Nephron progenitor cell (in vitro differentiated cells): ENCODE measurements at regions not wholly inside any gene's neighbourhood (a gene's known extent, or its start where the extent isn't known, plus 50 kb on each side); places are given as distances from the start of the nearest gene placed in this dataset.

Experiments used
- DNase-seq: peaks from one replicate; pipeline ENCODE4 v3.0.0; 2021
- H3K27ac Mint-ChIP-seq: 2 replicates; pipeline ENCODE4 v1.8.0; 2021; ENCODE audit warnings: mild to moderate bottlenecking, moderate library complexity, mixed read lengths
- H3K27me3 Mint-ChIP-seq: 2 replicates; pipeline ENCODE4 v1.8.0; 2021; ENCODE audit warnings: mild to moderate bottlenecking, low read depth, mixed read lengths; ENCODE audit not compliant: poor library complexity
- H3K36me3 Mint-ChIP-seq: 2 replicates; pipeline ENCODE4 v1.8.0; 2021; ENCODE audit warnings: low read depth, mixed read lengths
- H3K4me1 Mint-ChIP-seq: 2 replicates; pipeline ENCODE4 v1.8.0; 2021; ENCODE audit warnings: mixed read lengths
- H3K4me3 Mint-ChIP-seq: 2 replicates; pipeline ENCODE4 v1.8.0; 2021; ENCODE audit warnings: mild to moderate bottlenecking, moderate library complexity, mixed read lengths
- H3K9me3 Mint-ChIP-seq: 2 replicates; pipeline ENCODE4 v1.8.0; 2021; ENCODE audit warnings: mild to moderate bottlenecking, moderate library complexity, mixed read lengths
- TF ChIP-seq, protein P1 (sequence below): fragments of 200-600 bp; sonication (generic); IDR thresholded peaks from 2 replicates; pipeline ENCODE4 v1.5.0; 2021; ENCODE audit warnings: antibody characterized with exemption

DNA sequence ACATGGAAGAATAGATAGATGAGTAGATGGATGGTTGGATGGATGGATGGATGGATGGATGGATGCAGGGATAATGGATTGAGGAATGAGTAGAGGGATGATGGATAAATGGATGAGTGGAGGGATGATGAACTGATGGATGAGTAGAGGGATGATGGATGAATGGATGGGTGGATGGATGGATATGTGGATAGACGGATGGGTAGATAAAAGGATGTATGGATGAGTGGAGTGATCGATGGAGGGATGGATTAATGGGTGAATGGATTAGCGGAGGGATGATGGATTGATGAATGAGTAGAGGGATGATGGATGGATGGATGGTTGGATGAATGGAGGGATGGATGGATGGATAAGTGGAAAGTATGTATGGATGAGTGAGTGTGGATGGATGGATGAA is 533.2 kb downstream of the RFC3 start:
- H3K27ac Mint-ChIP-seq = no peak overlapping the region
- H3K4me3 Mint-ChIP-seq = no peak overlapping the region
- no peaks in the 10 kb centered on the region for H3K36me3 Mint-ChIP-seq
- H3K4me1 Mint-ChIP-seq = no peaks in the 10 kb centered on the region
- TF ChIP-seq, protein P1, sequence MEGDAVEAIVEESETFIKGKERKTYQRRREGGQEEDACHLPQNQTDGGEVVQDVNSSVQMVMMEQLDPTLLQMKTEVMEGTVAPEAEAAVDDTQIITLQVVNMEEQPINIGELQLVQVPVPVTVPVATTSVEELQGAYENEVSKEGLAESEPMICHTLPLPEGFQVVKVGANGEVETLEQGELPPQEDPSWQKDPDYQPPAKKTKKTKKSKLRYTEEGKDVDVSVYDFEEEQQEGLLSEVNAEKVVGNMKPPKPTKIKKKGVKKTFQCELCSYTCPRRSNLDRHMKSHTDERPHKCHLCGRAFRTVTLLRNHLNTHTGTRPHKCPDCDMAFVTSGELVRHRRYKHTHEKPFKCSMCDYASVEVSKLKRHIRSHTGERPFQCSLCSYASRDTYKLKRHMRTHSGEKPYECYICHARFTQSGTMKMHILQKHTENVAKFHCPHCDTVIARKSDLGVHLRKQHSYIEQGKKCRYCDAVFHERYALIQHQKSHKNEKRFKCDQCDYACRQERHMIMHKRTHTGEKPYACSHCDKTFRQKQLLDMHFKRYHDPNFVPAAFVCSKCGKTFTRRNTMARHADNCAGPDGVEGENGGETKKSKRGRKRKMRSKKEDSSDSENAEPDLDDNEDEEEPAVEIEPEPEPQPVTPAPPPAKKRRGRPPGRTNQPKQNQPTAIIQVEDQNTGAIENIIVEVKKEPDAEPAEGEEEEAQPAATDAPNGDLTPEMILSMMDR = no peak
- DNase-seq = no peak
- peaks cover 6% of the 10 kb centered on the region for H3K27me3 Mint-ChIP-seq
- peaks cover under 1% of the 10 kb centered on the region for H3K9me3 Mint-ChIP-seq

DNA sequence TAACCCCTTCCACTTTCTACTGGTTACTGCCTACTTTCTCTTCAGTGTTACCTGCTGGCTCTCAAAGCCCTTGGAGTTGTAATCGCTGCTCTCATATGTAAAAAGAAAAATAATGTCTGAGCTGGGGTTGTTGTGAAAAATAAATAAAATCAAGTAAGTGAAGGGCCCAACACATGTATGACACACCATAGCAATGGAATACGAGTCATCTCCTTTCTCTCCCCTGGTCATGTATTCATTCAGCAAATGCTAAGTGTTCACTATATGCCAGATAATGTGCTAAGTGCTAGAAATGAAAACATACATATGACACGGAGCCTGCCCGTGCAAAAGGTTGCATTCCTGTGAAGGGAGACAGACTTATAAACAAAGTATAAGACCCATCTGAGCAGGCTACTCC is 535.0 kb downstream of the RFC3 start:
- no peak for DNase-seq
- peaks cover 6% of the 10 kb centered on the region for H3K27me3 Mint-ChIP-seq
- no peaks in the 10 kb centered on the region for H3K36me3 Mint-ChIP-seq
- no peak overlapping the region for H3K27ac Mint-ChIP-seq
- H3K4me1 Mint-ChIP-seq = peaks cover 8% of the 10 kb centered on the region
- H3K4me3 Mint-ChIP-seq = no peak overlapping the region
- TF ChIP-seq, protein P1 = no peak
- peaks cover 5% of the 10 kb centered on the region for H3K9me3 Mint-ChIP-seq

DNA sequence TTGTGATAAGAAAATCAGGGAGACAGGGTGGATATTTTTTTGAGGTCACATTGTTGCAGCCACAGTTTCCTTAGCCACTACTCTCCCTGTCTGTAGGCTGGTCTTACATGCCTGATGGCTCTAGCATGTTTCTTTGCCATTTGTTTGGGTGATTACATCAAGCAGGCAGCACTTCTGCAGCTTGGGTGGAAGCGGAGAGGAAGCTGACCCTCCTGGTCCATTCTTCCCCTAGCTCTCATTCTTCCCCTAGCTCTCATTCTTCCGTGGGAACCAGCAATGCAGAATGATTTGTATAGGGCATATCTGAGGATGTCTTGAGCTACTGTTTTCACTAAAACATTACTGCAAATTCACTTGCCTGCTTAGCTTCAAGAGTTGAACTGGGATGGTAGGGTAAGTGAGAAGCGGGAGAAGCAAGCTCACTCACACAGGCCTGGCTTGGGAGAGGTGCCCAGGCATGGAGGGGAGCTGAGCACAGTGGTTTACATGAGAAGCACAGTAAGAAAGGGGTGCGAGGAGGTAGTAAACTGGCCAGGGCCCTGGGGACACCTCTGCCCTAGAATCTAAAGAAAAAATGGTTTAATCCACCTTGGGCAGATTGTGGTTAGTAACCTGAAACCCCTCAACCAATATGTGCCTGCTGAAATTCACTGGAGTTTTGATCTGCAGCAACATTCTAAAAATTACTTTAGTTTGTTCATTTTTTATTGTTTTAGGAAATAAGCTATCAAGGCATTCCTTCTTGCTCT is 538.9 kb downstream of the RFC3 start:
- Mint-ChIP-seq H3K9me3 (peaks cover 8% of the 10 kb centered on the region), H3K36me3 (no peaks in the 10 kb centered on the region), H3K27ac (no peak overlapping the region), H3K4me3 (no peak overlapping the region), H3K27me3 (peaks cover 3% of the 10 kb centered on the region), H3K4me1 (peaks cover 8% of the 10 kb centered on the region)
- TF ChIP-seq, protein P1 = no peak
- no peak for DNase-seq

DNA sequence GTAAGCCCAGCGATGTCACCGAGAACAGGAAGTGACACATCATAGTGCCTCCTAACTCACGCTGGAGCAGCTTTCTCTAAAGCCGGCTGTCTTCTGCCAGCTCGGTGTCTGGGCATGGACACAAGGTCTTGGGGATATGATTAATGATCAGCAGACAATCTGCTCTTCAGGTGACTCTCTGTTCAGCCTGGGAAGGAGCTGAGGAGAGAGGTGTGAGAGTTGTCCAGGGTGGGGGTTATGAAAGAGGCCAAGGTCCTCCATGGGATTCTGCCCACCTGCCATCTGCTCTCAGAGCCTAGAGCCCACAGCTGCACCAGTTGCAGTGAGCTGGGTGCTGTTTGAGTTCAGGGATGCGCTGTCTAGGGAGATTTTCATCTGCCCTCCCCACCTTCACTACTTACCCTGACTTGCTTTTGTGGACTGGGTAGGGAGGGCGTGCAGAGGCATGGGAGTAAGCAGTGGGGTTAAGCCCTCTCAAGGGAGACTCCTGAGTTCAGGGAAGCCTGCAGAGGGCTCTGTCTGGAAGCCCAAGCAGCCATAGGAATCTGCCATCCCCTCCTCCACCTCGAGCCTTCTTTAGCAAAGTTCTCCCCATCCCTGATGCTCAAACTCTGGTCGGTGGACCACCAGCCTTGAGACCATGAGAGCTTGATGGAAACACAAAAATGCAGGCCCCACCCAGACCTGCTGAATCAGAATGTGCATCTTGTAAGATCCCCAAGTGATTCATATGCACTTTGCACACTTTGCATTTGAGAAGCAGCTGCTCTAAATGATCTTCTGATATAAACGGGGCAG is 539.7 kb downstream of the RFC3 start:
- peak overlapping the region; percentile 59 for H3K27ac Mint-ChIP-seq
- peaks cover 8% of the 10 kb centered on the region for H3K9me3 Mint-ChIP-seq

DNA sequence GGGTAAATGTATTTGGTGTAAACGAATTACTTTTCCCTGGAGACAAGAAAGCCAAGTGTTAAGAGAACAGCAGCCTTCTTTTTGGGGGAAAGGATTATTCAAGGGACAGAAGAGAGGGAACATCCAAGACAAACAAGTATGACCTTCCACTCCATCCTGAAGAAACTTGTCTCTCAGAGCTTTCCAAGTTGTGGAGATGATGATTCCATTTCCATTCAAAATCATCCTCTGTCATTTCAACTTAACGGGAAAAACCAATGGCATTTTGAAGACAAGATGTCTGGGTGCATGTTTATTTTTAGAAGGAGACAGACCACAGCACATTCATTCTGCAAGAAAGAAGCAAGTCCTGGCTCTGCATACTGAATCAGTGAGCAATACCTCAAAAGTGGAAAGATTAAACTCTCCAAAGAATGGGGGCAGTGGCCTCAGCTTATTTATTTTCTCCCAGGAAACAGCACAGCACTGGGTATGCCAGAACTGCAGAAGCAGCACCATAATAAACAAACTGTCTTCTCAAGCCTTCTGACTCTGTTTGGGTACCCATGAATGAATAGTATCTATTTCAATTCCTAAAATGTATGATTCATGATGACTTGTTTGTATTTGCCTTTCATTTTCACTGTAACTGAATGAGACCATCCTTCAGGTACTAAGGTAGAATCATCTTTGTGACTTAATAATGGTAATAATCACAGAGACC is 541.0 kb downstream of the RFC3 start:
- peaks cover 8% of the 10 kb centered on the region for H3K4me1 Mint-ChIP-seq
- peaks cover 8% of the 10 kb centered on the region for H3K9me3 Mint-ChIP-seq
- no peak for DNase-seq
- peaks cover 3% of the 10 kb centered on the region for H3K27me3 Mint-ChIP-seq
- H3K36me3 Mint-ChIP-seq = no peaks in the 10 kb centered on the region
- no peak overlapping the region for H3K27ac Mint-ChIP-seq
- H3K4me3 Mint-ChIP-seq = no peak overlapping the region
- TF ChIP-seq, protein P1 = no peak

More for the DNA sequence above, 539.7 kb downstream of the RFC3 start:
- H3K4me3 Mint-ChIP-seq = no peak overlapping the region
- peaks cover 8% of the 10 kb centered on the region for H3K4me1 Mint-ChIP-seq
- TF ChIP-seq, protein P1 = no peak
- H3K27me3 Mint-ChIP-seq = peaks cover 3% of the 10 kb centered on the region
- DNase-seq = no peak
- no peaks in the 10 kb centered on the region for H3K36me3 Mint-ChIP-seq
